PC-3 (cell line): ENCODE measurements at regions not wholly inside any gene's neighbourhood (a gene's known extent, or its start where the extent isn't known, plus 50 kb on each side); places are given as distances from the start of the nearest gene placed in this dataset.

Source experiments
- ATAC-seq: fragments of 200-7000 bp; cut with Tn5 transposase; 2 replicates; pipeline ENCODE4 v1.9.1; 2020; ENCODE audit warnings: mild to moderate bottlenecking, moderate library complexity
- BruUV-seq: library from RNA; stranded (reverse); fragments of 400-500 nt; replicated peaks from 2 replicates; lab custom pipeline; 2021; lab: Mats Ljungman, UMichigan
- CTCF ChIA-PET: fragments of 300-600 bp; sonication (Branson Sonifier 250); formaldehyde crosslinking; loops from one replicate; lab custom pipeline; 2022; ENCODE audit warnings: antibody characterized with exemption; lab: Charles Lee
- POLR2A ChIA-PET: fragments of 300-600 bp; sonication (Branson Sonifier 250); formaldehyde crosslinking; loops from one replicate; lab custom pipeline; 2022; ENCODE audit warnings: antibody characterized with exemption; ENCODE audit not compliant: unreplicated experiment; lab: Charles Lee
- DNase-seq: peaks from one replicate; pipeline ENCODE4 v3.0.0-alpha.2; 2015
- H2AFZ ChIP-seq: fragments of 300-600 bp; sonication (generic); 2 replicates; pipeline ENCODE4 v1.6.0; 2016; ENCODE audit warnings: antibody characterized with exemption, low read length
- H3F3A ChIP-seq: fragments of 300-600 bp; sonication (generic); one replicate; pipeline ENCODE4 v1.6.0; 2017; ENCODE audit warnings: antibody characterized with exemption, low read length, control low read depth, mild to moderate bottlenecking; ENCODE audit not compliant: unreplicated experiment
- H3K27ac ChIP-seq: fragments of 300-600 bp; sonication (generic); 2 replicates; pipeline ENCODE4 v1.5.1; 2016; ENCODE audit warnings: mild to moderate bottlenecking, low read length
- H3K27me3 ChIP-seq: fragments of 300-600 bp; sonication (generic); 2 replicates; pipeline ENCODE4 v1.6.1; 2016; ENCODE audit warnings: low read length, mixed read lengths
- H3K36me3 ChIP-seq: fragments of 300-600 bp; sonication (generic); 2 replicates; pipeline ENCODE4 v1.6.1; 2016; ENCODE audit warnings: low read depth, mixed run types, low read length, mixed read lengths
- H3K4me1 ChIP-seq: fragments of 300-600 bp; sonication (generic); 2 replicates; pipeline ENCODE4 v1.5.1; 2016; ENCODE audit warnings: low read length; ENCODE audit not compliant: insufficient read depth
- H3K4me2 ChIP-seq: fragments of 300-600 bp; sonication (generic); 2 replicates; pipeline ENCODE4 v1.6.0; 2016; ENCODE audit warnings: low read length
- H3K4me3 ChIP-seq: fragments of 300-600 bp; sonication (generic); 2 replicates; pipeline ENCODE4 v1.5.1; 2016; ENCODE audit warnings: mild to moderate bottlenecking, low read length, mixed read lengths
- H3K79me2 ChIP-seq: fragments of 300-600 bp; sonication (generic); 2 replicates; pipeline ENCODE4 v1.6.1; 2017; ENCODE audit warnings: low read length, mixed read lengths
- H3K9ac ChIP-seq: fragments of 300-600 bp; sonication (generic); 2 replicates; pipeline ENCODE4 v1.6.0; 2016; ENCODE audit warnings: mild to moderate bottlenecking, low read length
- H3K9me2 ChIP-seq: fragments of 300-600 bp; sonication (generic); replicated peaks from 2 replicates; pipeline ENCODE4 v1.6.1; 2016; ENCODE audit warnings: mixed run types, low read length, mixed read lengths
- H3K9me3 ChIP-seq: fragments of 300-600 bp; sonication (generic); 2 replicates; pipeline ENCODE4 v1.6.1; 2016; ENCODE audit warnings: low read length, mixed read lengths
- H4K20me1 ChIP-seq: fragments of 300-600 bp; sonication (generic); 2 replicates; pipeline ENCODE4 v1.6.1; 2016; ENCODE audit warnings: low read length, mixed read lengths
- EZH2 ChIP-seq: fragments of 300-600 bp; sonication (generic); IDR thresholded peaks from one replicate; pipeline ENCODE4 v1.6.1; 2017; ENCODE audit warnings: antibody characterized with exemption, mild to moderate bottlenecking, low read length; ENCODE audit not compliant: unreplicated experiment
- EZH2phosphoT487 ChIP-seq: fragments of 300-600 bp; sonication (generic); IDR thresholded peaks from 2 replicates; pipeline ENCODE4 v1.6.1; 2018; ENCODE audit warnings: mild to moderate bottlenecking, antibody characterized with exemption, low read length, borderline replicate concordance
- intact Hi-C: fragments of 100-400 bp; cut with micrococcal nuclease; formaldehyde crosslinking; loops from 2 replicates; pipeline ENCODE4 v1.9.0; 2023
- TF ChIP-seq, protein P1 (sequence below): fragments of 300-600 bp; sonication (generic); conservative IDR thresholded peaks from 2 replicates; pipeline ENCODE4 v1.5.1; 2017; ENCODE audit warnings: antibody characterized with exemption, low read depth, mild to moderate bottlenecking, low read length

DNA sequence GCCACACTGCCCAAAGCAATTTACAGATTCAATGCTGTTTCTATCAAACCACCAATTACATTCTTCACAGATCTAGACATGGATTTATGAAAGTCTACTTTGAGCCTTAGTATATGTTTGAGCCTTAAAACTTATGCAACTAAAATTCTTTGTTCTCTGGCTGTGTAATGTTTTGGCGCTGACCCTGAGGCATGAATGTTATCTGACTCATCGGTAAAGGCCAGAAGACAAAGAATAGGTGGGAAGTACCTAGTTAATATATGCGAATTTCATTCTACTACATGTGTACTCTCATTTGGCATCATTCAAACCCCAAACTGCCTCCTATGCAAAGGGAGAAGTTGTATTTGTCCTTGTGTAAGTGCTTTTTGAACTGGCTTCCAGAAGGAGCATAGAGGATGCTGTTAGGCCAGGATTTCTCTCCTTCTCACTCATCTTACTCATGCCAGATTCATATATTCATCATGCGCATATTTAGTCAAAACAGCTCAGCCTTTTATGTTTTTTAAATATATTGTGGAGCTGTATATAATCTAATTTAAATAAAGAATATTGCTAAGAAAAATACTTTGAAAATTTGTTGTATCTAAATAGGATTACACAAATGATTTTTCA, 204.2 kb downstream of the NFKBIZ start:
- TF ChIP-seq EZH2: no peak
- TF ChIP-seq EZH2phosphoT487: no peak
- TF ChIP-seq, protein P1, sequence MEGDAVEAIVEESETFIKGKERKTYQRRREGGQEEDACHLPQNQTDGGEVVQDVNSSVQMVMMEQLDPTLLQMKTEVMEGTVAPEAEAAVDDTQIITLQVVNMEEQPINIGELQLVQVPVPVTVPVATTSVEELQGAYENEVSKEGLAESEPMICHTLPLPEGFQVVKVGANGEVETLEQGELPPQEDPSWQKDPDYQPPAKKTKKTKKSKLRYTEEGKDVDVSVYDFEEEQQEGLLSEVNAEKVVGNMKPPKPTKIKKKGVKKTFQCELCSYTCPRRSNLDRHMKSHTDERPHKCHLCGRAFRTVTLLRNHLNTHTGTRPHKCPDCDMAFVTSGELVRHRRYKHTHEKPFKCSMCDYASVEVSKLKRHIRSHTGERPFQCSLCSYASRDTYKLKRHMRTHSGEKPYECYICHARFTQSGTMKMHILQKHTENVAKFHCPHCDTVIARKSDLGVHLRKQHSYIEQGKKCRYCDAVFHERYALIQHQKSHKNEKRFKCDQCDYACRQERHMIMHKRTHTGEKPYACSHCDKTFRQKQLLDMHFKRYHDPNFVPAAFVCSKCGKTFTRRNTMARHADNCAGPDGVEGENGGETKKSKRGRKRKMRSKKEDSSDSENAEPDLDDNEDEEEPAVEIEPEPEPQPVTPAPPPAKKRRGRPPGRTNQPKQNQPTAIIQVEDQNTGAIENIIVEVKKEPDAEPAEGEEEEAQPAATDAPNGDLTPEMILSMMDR: no peak
- peak overlapping the region; percentile 15 for H3K27ac ChIP-seq
- 0 out of 2 replicates have a peak overlapping the region, but pooled peaks have one; percentile 22 for H3K4me2 ChIP-seq
- ChIA-PET POLR2A (no interaction called here), CTCF (no interaction called here)
- no TSS peak for BruUV-seq
- peak; percentile 80 for DNase-seq
- no peaks in the 10 kb centered on the region for H3F3A ChIP-seq
- 0 out of 2 replicates have a peak overlapping the region, but pooled peaks have one; percentile 2 for H2AFZ ChIP-seq
- H3K9ac ChIP-seq: no peak overlapping the region
- H3K27me3 ChIP-seq: no peaks in the 10 kb centered on the region
- no peak overlapping the region for H3K4me3 ChIP-seq
- no peaks in the 10 kb centered on the region for H3K9me2 ChIP-seq
- no peaks in the 10 kb centered on the region for H3K79me2 ChIP-seq
- ATAC-seq: peak; percentile 96
- H4K20me1 ChIP-seq: no peaks in the 10 kb centered on the region
- H3K9me3 ChIP-seq: no peaks in the 10 kb centered on the region
- H3K36me3 ChIP-seq: no peaks in the 10 kb centered on the region
- peaks cover 17% of the 10 kb centered on the region for H3K4me1 ChIP-seq
- intact Hi-C loops: loop anchor here (1.0 to 5.0 kb wide), 4 partner anchors 19 to 126 kb away; no protein-coding TSS in a partner anchor

GRCh38 chr3:102054543-102055080, 205.3 kb downstream of the NFKBIZ start:
- Histone ChIP-seq H3K79me2 (no peaks in the 10 kb centered on the region), H4K20me1 (no peaks in the 10 kb centered on the region), H3K4me2 (no peak overlapping the region), H3K9me3 (no peaks in the 10 kb centered on the region), H3K9me2 (no peaks in the 10 kb centered on the region), H3K4me3 (no peak overlapping the region), H3K9ac (no peak overlapping the region), H3K27me3 (no peaks in the 10 kb centered on the region), H3K4me1 (peaks cover 17% of the 10 kb centered on the region), H3K36me3 (no peaks in the 10 kb centered on the region), H2AFZ (no peak overlapping the region), H3K27ac (no peak overlapping the region), H3F3A (no peaks in the 10 kb centered on the region)
- ChIA-PET POLR2A (no interaction called here), CTCF (no interaction called here)
- no TSS peak for BruUV-seq
- ATAC-seq: no peak
- DNase-seq: no peak
- TF ChIP-seq, protein P1: no peak
- TF ChIP-seq EZH2 (no peak), EZH2phosphoT487 (no peak)
- intact Hi-C loops: loop anchor here (5.0 kb wide), 2 partner anchors 47 to 127 kb away; no protein-coding TSS in a partner anchor

DNA sequence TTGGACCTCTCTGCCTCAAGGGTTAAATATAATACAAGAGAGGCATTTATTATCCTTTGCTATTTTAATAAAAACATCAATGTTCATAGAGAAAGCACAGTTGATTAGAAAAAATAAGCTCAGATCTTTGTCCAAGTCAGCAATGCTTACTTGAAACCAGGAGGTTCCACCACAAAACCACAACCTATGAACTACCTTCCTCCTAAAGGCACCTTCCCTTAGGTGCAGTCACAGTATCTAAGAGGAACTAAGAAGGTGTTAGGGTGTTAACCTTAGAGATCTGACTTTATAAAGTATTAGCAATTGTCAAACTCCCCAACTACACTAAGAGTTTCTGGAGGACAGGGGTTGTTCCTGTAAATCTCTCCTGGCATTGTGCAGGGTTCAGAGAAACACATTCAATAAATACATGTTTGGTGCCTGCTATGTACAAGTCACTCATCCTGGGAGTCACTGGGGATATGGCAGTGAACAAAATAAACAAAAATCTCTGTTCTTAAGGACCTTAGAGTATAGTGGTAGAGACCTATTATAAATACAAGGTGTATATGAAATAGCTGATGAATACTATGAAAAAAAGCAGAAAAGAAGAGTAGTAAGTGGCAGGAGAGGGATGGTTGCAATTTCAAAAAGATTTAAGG, 208.6 kb downstream of the NFKBIZ start:
- CTCF ChIA-PET: no interaction called here
- ATAC-seq: no peak
- TF ChIP-seq, protein P1: no peak
- TF ChIP-seq EZH2 (no peak), EZH2phosphoT487 (no peak)
- no peaks in the 10 kb centered on the region for H3K36me3 ChIP-seq
- no peaks in the 10 kb centered on the region for H3K9me3 ChIP-seq
- no peaks in the 10 kb centered on the region for H3F3A ChIP-seq
- H3K9ac ChIP-seq: no peak overlapping the region
- H3K4me1 ChIP-seq: peaks cover 21% of the 10 kb centered on the region
- H3K9me2 ChIP-seq: no peaks in the 10 kb centered on the region
- intact Hi-C loops: no loop called here
- no peak for DNase-seq
- no peaks in the 10 kb centered on the region for H3K79me2 ChIP-seq
- BruUV-seq: no TSS peak
- H3K4me2 ChIP-seq: no peak overlapping the region
- H3K4me3 ChIP-seq: no peak overlapping the region
- H2AFZ ChIP-seq: no peak overlapping the region
- H4K20me1 ChIP-seq: no peaks in the 10 kb centered on the region
- POLR2A ChIA-PET: no interaction called here
- H3K27me3 ChIP-seq: no peaks in the 10 kb centered on the region
- no peak overlapping the region for H3K27ac ChIP-seq
